Sigmoid colon (tissue), 6 donors: ENCODE measurements at regions not wholly inside any gene's neighbourhood (a gene's known extent, or its start where the extent isn't known, plus 50 kb on each side); places are given as distances from the start of the nearest gene placed in this dataset.

ENCODE experiments used
- DNase-seq: peaks from one replicate; pipeline ENCODE4 v3.0.0-alpha.2; 2019
- H3K27ac ChIP-seq, 4 donors: fragments of 200-600 bp; sonication (generic); one replicate each; pipeline ENCODE4 v1.5.1; 2016 to 2019; ENCODE audit warnings: mild to moderate bottlenecking in 1 of 4
- H3K27me3 ChIP-seq, 3 donors: fragments of 200-600 bp; sonication (generic); one replicate each; pipeline ENCODE4 v1.5.1; 2019; ENCODE audit warnings: mild to moderate bottlenecking in 1 of 3
- H3K36me3 ChIP-seq, 4 donors: fragments of 200-600 bp; sonication (generic); one replicate each; pipeline ENCODE4 v1.5.1; 2016 to 2019
- H3K4me1 ChIP-seq, 4 donors: fragments of 200-600 bp; sonication (generic); one replicate each; pipeline ENCODE4 v1.5.1; 2017 to 2019
- H3K4me3 ChIP-seq, 4 donors: fragments of 200-600 bp; sonication (generic); one replicate each; pipeline ENCODE4 v1.5.1; 2017 to 2019; ENCODE audit warnings: mild to moderate bottlenecking in 2 of 4, moderate library complexity in 1 of 4
- H3K9me3 ChIP-seq, 4 donors: fragments of 200-600 bp in 3 of 4; sonication (generic) in 3 of 4; one replicate each; pipeline versions ENCODE4 v1.5.1 to v1.6.1; 2013 to 2019
- CTCF ChIP-seq, 4 experiments: fragments of 450-650 bp in 3 of 4; fragments of 200-600 bp in 1 of 4; IDR thresholded peaks; one replicate each; pipeline ENCODE4 v1.5.1; 2016 to 2019; ENCODE audit warnings: antibody characterized with exemption in 4 of 4, mild to moderate bottlenecking in 3 of 4, moderate library complexity in 2 of 4
- EP300 ChIP-seq, 4 donors: sonication (generic); formaldehyde crosslinking; IDR thresholded peaks; one replicate each; pipeline ENCODE4 v1.6.1; 2017; ENCODE audit warnings: antibody characterized with exemption in 4 of 4
- POLR2A ChIP-seq, 2 donors: fragments of 450-650 bp; IDR thresholded peaks; one replicate each; pipeline ENCODE4 v1.6.1; 2016; ENCODE audit warnings: antibody characterized with exemption in 2 of 2, mild to moderate bottlenecking in 2 of 2, moderate library complexity in 2 of 2
- POLR2AphosphoS5 ChIP-seq, 4 donors: sonication (generic); formaldehyde crosslinking; IDR thresholded peaks; one replicate each; pipeline ENCODE4 v1.6.1; 2017; ENCODE audit warnings: antibody characterized with exemption in 4 of 4
- WGBS, 2 donors: extraction: QIAGEN DNeasy Blood & Tissue Kit; methylation state at CpG; one replicate each; pipeline ENCODE4 v1.1.7; 2013; 5-methylcytosine and 5-hydroxymethylcytosine counted together
- intact Hi-C: fragments of 100-400 bp; cut with DNase I; formaldehyde crosslinking; loops from one replicate; pipeline ENCODE4 v1.15.1; 2023
- donor health status: healthy with polysubstance abuse.
- donor health status: healthy.

- no peak overlapping the region for H3K27ac ChIP-seq
- intact Hi-C loops: no loop called here
Measured at GRCh38 chr6:28658475-28659249, 133.0 kb downstream of the GPX5 start.

GRCh38 chr6:28659250-28659566 lies 133.5 kb downstream of the GPX5 start:
- H3K27me3 ChIP-seq: peaks cover 0 to 56% (median 14%) of the 10 kb centered on the region in 3 donors
- H3K27ac ChIP-seq: no peak overlapping the region
- H3K9me3 ChIP-seq: no peaks in the 10 kb centered on the region
- 37 to 43% methylated on average over 2 of the region's 2 CpGs for WGBS, 2 donors
- H3K4me1 ChIP-seq: peaks cover 0 to 19% (median 9%) of the 10 kb centered on the region in 4 donors
- TF ChIP-seq POLR2AphosphoS5 (IDR thresholded peaks at IDR 0.05) (no peak), CTCF (IDR thresholded peaks at IDR 0.05) (no peak), EP300 (IDR thresholded peaks at IDR 0.05) (no peak), POLR2A (IDR thresholded peaks at IDR 0.05) (no peak)
- DNase-seq: no peak
- no peaks in the 10 kb centered on the region for H3K36me3 ChIP-seq
- intact Hi-C loops: no loop called here
- peak overlapping the region in 2 of 4 donors; percentile 38 to 42 for H3K4me3 ChIP-seq

More at GRCh38 chr6:28658475-28659249, 133.0 kb downstream of the GPX5 start:
- Histone ChIP-seq H3K36me3 (no peaks in the 10 kb centered on the region), H3K9me3 (no peaks in the 10 kb centered on the region), H3K4me3 (peak overlapping the region in 3 of 4 donors; percentile 1 to 42 (median 38)), H3K27me3 (peaks cover 0 to 56% (median 14%) of the 10 kb centered on the region in 3 donors), H3K4me1 (peaks cover 0 to 19% (median 9%) of the 10 kb centered on the region in 4 donors)
- TF ChIP-seq EP300 (IDR thresholded peaks at IDR 0.05) (no peak), POLR2AphosphoS5 (IDR thresholded peaks at IDR 0.05) (no peak), POLR2A (IDR thresholded peaks at IDR 0.05) (no peak), CTCF (IDR thresholded peaks at IDR 0.05) (no peak)
- DNase-seq: no peak
- 3 to 7% methylated on average over 16 of the region's 16 CpGs for WGBS, 2 donors

GRCh38 chr6:28661097-28661713 lies 135.5 kb downstream of the GPX5 start:
- TF ChIP-seq EP300 (IDR thresholded peaks at IDR 0.05) (no peak), POLR2AphosphoS5 (IDR thresholded peaks at IDR 0.05) (no peak), POLR2A (IDR thresholded peaks at IDR 0.05) (no peak), CTCF (IDR thresholded peaks at IDR 0.05) (no peak)
- Histone ChIP-seq H3K36me3 (no peaks in the 10 kb centered on the region), H3K4me3 (no peak overlapping the region), H3K4me1 (peaks cover 0 to 19% (median 9%) of the 10 kb centered on the region in 4 donors), H3K27me3 (peaks cover 0 to 68% (median 11%) of the 10 kb centered on the region in 3 donors), H3K9me3 (peaks cover 0 to 3% (median 0%) of the 10 kb centered on the region in 4 donors), H3K27ac (no peak overlapping the region)
- intact Hi-C loops: no loop called here
- DNase-seq: no peak
- 31 to 57% methylated on average over 2 of the region's 2 CpGs for WGBS, 2 donors

- Histone ChIP-seq H3K4me3 (no peak overlapping the region), H3K36me3 (no peaks in the 10 kb centered on the region), H3K27me3 (peaks cover 0 to 34% (median 0%) of the 10 kb centered on the region in 3 donors), H3K9me3 (peaks cover 0 to 3% (median 0%) of the 10 kb centered on the region in 4 donors), H3K27ac (no peak overlapping the region), H3K4me1 (no peaks in the 10 kb centered on the region)
- TF ChIP-seq POLR2AphosphoS5 (IDR thresholded peaks at IDR 0.05): no peak
- TF ChIP-seq EP300 (IDR thresholded peaks at IDR 0.05): no peak
- TF ChIP-seq POLR2A (IDR thresholded peaks at IDR 0.05): no peak
- TF ChIP-seq CTCF (IDR thresholded peaks at IDR 0.05): no peak
- intact Hi-C loops: no loop called here
- WGBS, 2 donors: 85 to 90% methylated on average over 3 of the region's 3 CpGs
- no peak for DNase-seq
Measured at GRCh38 chr6:28664870-28665396, 139.3 kb downstream of the GPX5 start.
